Glomerular visceral epithelial cell (primary cell): ENCODE measurements at regions not wholly inside any gene's neighbourhood (a gene's known extent, or its start where the extent isn't known, plus 50 kb on each side); places are given as distances from the start of the nearest gene placed in this dataset.
A peak's percentile ranks its signal among the peaks of the same experiment; 100 is the strongest.

Experiments used
- DNase-seq: peaks from one replicate; pipeline ENCODE4 v3.0.0-alpha.2; 2016; ENCODE audit errors: extremely low spot score

GRCh38 chr5:33322632-33323031 lies 118.1 kb upstream of the TARS1 start:
- DNase-seq: no peak

GRCh38 chr5:33324667-33325307 lies 116.0 kb upstream of the TARS1 start:
- no peak for DNase-seq

GRCh38 chr5:33328818-33329217 lies 111.9 kb upstream of the TARS1 start:
- DNase-seq: no peak

GRCh38 chr5:33329891-33330290 lies 110.9 kb upstream of the TARS1 start:
- DNase-seq: no peak

GRCh38 chr5:33330426-33330825 lies 110.3 kb upstream of the TARS1 start:
- DNase-seq: no peak

- DNase-seq: no peak
Observed at GRCh38 chr5:33330992-33331391, 109.8 kb upstream of the TARS1 start.

- DNase-seq: no peak
Observed at GRCh38 chr5:33332804-33333203, 108.0 kb upstream of the TARS1 start.

GRCh38 chr5:33334829-33335228 lies 105.9 kb upstream of the TARS1 start:
- DNase-seq: no peak

GRCh38 chr5:33336891-33337636 lies 103.7 kb upstream of the TARS1 start:
- DNase-seq: no peak

GRCh38 chr5:33337637-33337992 lies 103.2 kb upstream of the TARS1 start:
- DNase-seq: no peak

GRCh38 chr5:33338336-33339110 lies 102.2 kb upstream of the TARS1 start:
- no peak for DNase-seq

GRCh38 chr5:33339413-33339812 lies 101.4 kb upstream of the TARS1 start:
- DNase-seq: no peak

GRCh38 chr5:33340195-33340594 lies 100.6 kb upstream of the TARS1 start:
- DNase-seq: no peak

GRCh38 chr5:33341351-33341750 lies 99.4 kb upstream of the TARS1 start:
- DNase-seq: no peak

- DNase-seq: peak; percentile 59
Observed at GRCh38 chr5:33343676-33344327, 97.0 kb upstream of the TARS1 start.

- no peak for DNase-seq
Observed at GRCh38 chr5:33346534-33346933, 94.2 kb upstream of the TARS1 start.

GRCh38 chr5:33361781-33362180 lies 79.0 kb upstream of the TARS1 start:
- no peak for DNase-seq

GRCh38 chr5:33362915-33363314 lies 77.8 kb upstream of the TARS1 start:
- DNase-seq: no peak

GRCh38 chr5:33363537-33363936 lies 77.2 kb upstream of the TARS1 start:
- no peak for DNase-seq

GRCh38 chr5:33364406-33364805 lies 76.4 kb upstream of the TARS1 start:
- DNase-seq: no peak

GRCh38 chr5:33367416-33367815 lies 73.3 kb upstream of the TARS1 start:
- DNase-seq: no peak
